Upper lobe of left lung (tissue), 4 donors: ENCODE measurements at regions not wholly inside any gene's neighbourhood (a gene's known extent, or its start where the extent isn't known, plus 50 kb on each side); places are given as distances from the start of the nearest gene placed in this dataset.

Experiments used
- POLR2AphosphoS5 ChIP-seq, 2 donors: sonication (generic); formaldehyde crosslinking; IDR thresholded peaks; one replicate each; pipeline ENCODE4 v1.5.1; 2017; ENCODE audit warnings: antibody characterized with exemption in 2 of 2
- TF ChIP-seq, protein P1 (sequence below), 6 experiments: fragments of 450-650 bp in 4 of 6; fragments of 200-600 bp in 2 of 6; sonication (generic) in 2 of 6; IDR thresholded peaks; one replicate each; pipeline ENCODE4 v1.5.1; 2016 to 2019; ENCODE audit warnings: antibody characterized with exemption in 6 of 6

DNA sequence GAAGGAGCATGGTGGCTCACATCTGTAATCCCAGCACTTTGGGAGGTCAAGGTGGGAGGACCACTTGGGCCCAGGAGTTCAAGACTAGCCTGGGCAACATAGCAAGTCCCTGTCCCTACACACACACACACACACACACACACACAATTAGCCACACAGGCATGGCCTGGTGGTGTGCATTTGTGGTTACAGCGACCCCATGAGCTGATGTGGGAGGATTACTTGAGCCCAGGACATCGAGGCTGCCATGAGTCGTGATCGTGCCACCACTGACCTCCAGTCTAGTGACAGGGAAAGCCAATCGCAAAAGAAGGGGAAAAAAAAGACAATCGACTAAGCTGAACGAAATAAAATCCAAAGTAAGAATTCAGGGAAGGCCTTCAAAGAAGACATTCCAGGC, 67.9 kb downstream of the TBX3 start:
- TF ChIP-seq, protein P1, sequence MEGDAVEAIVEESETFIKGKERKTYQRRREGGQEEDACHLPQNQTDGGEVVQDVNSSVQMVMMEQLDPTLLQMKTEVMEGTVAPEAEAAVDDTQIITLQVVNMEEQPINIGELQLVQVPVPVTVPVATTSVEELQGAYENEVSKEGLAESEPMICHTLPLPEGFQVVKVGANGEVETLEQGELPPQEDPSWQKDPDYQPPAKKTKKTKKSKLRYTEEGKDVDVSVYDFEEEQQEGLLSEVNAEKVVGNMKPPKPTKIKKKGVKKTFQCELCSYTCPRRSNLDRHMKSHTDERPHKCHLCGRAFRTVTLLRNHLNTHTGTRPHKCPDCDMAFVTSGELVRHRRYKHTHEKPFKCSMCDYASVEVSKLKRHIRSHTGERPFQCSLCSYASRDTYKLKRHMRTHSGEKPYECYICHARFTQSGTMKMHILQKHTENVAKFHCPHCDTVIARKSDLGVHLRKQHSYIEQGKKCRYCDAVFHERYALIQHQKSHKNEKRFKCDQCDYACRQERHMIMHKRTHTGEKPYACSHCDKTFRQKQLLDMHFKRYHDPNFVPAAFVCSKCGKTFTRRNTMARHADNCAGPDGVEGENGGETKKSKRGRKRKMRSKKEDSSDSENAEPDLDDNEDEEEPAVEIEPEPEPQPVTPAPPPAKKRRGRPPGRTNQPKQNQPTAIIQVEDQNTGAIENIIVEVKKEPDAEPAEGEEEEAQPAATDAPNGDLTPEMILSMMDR (IDR thresholded peaks at IDR 0.05), result no peak
- no peak for TF ChIP-seq POLR2AphosphoS5 (IDR thresholded peaks at IDR 0.05)
